NCI-H146 treated with DMSO at 0.1 percent for 48 hours (cell line): ENCODE measurements at regions not wholly inside any gene's neighbourhood (a gene's known extent, or its start where the extent isn't known, plus 50 kb on each side); places are given as distances from the start of the nearest gene placed in this dataset.

Experiments used
- DNase-seq: peaks from one replicate; lab custom pipeline; 2025; ENCODE audit not compliant: unreplicated experiment; lab: John Stamatoyannopoulos, UW

- DNase-seq = peak; percentile 28
These were observed 56.4 kb upstream of the USP44 start for GRCh38 chr12:95607642-95608041.

GRCh38 chr12:95605875-95606274, 54.6 kb upstream of the USP44 start:
- DNase-seq = no peak

- DNase-seq = no peak
These were observed 53.8 kb upstream of the USP44 start for GRCh38 chr12:95605087-95605486.

- DNase-seq = no peak
These were observed 52.3 kb upstream of the USP44 start for GRCh38 chr12:95603351-95604145.

GRCh38 chr12:95601091-95601961, 50.0 kb upstream of the USP44 start:
- DNase-seq = no peak
